ENCODE measurements at regions not wholly inside any gene's neighbourhood (a gene's known extent, or its start where the extent isn't known, plus 50 kb on each side); places are given as distances from the start of the nearest gene placed in this dataset.

- DNase-seq (ENCODE audit: low spot score) (no peak), ATAC-seq (ENCODE audit: insufficient number of reproducible peaks, low FRiP score, low read depth) (no peak)
Observed at GRCh38 chr15:70509282-70509662, 254.1 kb downstream of the UACA start.

GRCh38 chr15:70508561-70509281 lies 254.6 kb downstream of the UACA start:
- peaks cover 27 to 44% of the 10 kb centered on the region in 2 donors for H3K4me1 ChIP-seq (ENCODE audit: control insufficient read depth in 1 of 2, low read depth in 2 of 2)
- peaks cover 13% of the 10 kb centered on the region for H3K9me3 ChIP-seq
- TF ChIP-seq CTCF (IDR thresholded peaks at IDR 0.05) = no peak
- no peak overlapping the region for H3K27ac ChIP-seq
- H3K27me3 ChIP-seq (replicated peaks; ENCODE audit: insufficient read depth) = no peaks in the 10 kb centered on the region
- no peak overlapping the region for H3K4me3 ChIP-seq
- H3K36me3 ChIP-seq = no peaks in the 10 kb centered on the region
- ATAC-seq (ENCODE audit: insufficient number of reproducible peaks, low FRiP score, low read depth) (no peak), DNase-seq (ENCODE audit: low spot score) (no peak)

More at GRCh38 chr15:70509282-70509662, 254.1 kb downstream of the UACA start:
- no peak for TF ChIP-seq CTCF (IDR thresholded peaks at IDR 0.05)
- Histone ChIP-seq H3K4me1 (ENCODE audit: control insufficient read depth in 1 of 2, low read depth in 2 of 2) (peaks cover 22 to 39% of the 10 kb centered on the region in 2 donors), H3K9me3 (peaks cover 13% of the 10 kb centered on the region), H3K36me3 (no peaks in the 10 kb centered on the region), H3K27me3 (replicated peaks; ENCODE audit: insufficient read depth) (no peaks in the 10 kb centered on the region), H3K27ac (no peak overlapping the region), H3K4me3 (no peak overlapping the region)

- DNase-seq (ENCODE audit: low spot score) (no peak), ATAC-seq (ENCODE audit: insufficient number of reproducible peaks, low FRiP score, low read depth) (no peak)
- Histone ChIP-seq H3K27ac (no peak overlapping the region), H3K9me3 (peaks cover 13% of the 10 kb centered on the region), H3K36me3 (no peaks in the 10 kb centered on the region), H3K27me3 (replicated peaks; ENCODE audit: insufficient read depth) (no peaks in the 10 kb centered on the region), H3K4me3 (no peak overlapping the region), H3K4me1 (ENCODE audit: control insufficient read depth in 1 of 2, low read depth in 2 of 2) (peaks cover 30 to 45% of the 10 kb centered on the region in 2 donors)
- TF ChIP-seq CTCF (IDR thresholded peaks at IDR 0.05) = no peak
Observed at GRCh38 chr15:70507772-70508371, 255.5 kb downstream of the UACA start.

GRCh38 chr15:70505936-70506912 lies 257.1 kb downstream of the UACA start:
- Histone ChIP-seq H3K4me3 (no peak overlapping the region), H3K36me3 (no peaks in the 10 kb centered on the region), H3K4me1 (ENCODE audit: control insufficient read depth in 1 of 2, low read depth in 2 of 2) (peaks cover 30 to 45% of the 10 kb centered on the region in 2 donors), H3K9me3 (peaks cover 10% of the 10 kb centered on the region), H3K27me3 (replicated peaks; ENCODE audit: insufficient read depth) (no peaks in the 10 kb centered on the region), H3K27ac (peak overlapping the region; percentile 1 to 19)
- TF ChIP-seq CTCF (IDR thresholded peaks at IDR 0.05) = no peak
- ATAC-seq (ENCODE audit: insufficient number of reproducible peaks, low FRiP score, low read depth) (no peak), DNase-seq (ENCODE audit: low spot score) (no peak)
